GM21786 (cell line): ENCODE measurements at regions not wholly inside any gene's neighbourhood (a gene's known extent, or its start where the extent isn't known, plus 50 kb on each side); places are given as distances from the start of the nearest gene placed in this dataset.
"Not testable (repeated sequence)": the region's sequence is repeated elsewhere in the genome, so short reads cannot be mapped to it uniquely, and the experiment has no call there.

ENCODE experiments used
- ATAC-seq: cut with Tn5 transposase; IDR thresholded peaks from one replicate; pipeline ENCODE4 v1.9.1; 2021; ENCODE audit not compliant: unreplicated experiment

GRCh38 chr5:165309446-165309845, 1804.0 kb downstream of the MAT2B start:
- no peak for ATAC-seq

GRCh38 chr5:165310031-165310430, 1804.6 kb downstream of the MAT2B start:
- no peak for ATAC-seq

- ATAC-seq, result no peak
Observed at GRCh38 chr5:165321912-165322311, 1816.5 kb downstream of the MAT2B start.

GRCh38 chr5:165325221-165325620, 1819.8 kb downstream of the MAT2B start:
- ATAC-seq, result no peak

GRCh38 chr5:165327631-165328030, 1822.2 kb downstream of the MAT2B start:
- ATAC-seq, result no peak

GRCh38 chr5:165328846-165329245, 1823.4 kb downstream of the MAT2B start:
- no peak for ATAC-seq

- ATAC-seq, result no peak
Observed at GRCh38 chr5:165333623-165334022, 1828.2 kb downstream of the MAT2B start.

- no peak for ATAC-seq
Observed at GRCh38 chr5:165334201-165334600, 1828.8 kb downstream of the MAT2B start.

- no peak for ATAC-seq
Observed at GRCh38 chr5:165349735-165350134, 1844.3 kb downstream of the MAT2B start.

- ATAC-seq, result no peak
Observed at GRCh38 chr5:165351342-165351741, 1845.9 kb downstream of the MAT2B start.

GRCh38 chr5:165360366-165360765, 1854.9 kb downstream of the MAT2B start:
- no peak for ATAC-seq

GRCh38 chr5:165360784-165361542, 1855.5 kb downstream of the MAT2B start:
- ATAC-seq, result no peak

- ATAC-seq, result no peak
Observed at GRCh38 chr5:165370233-165370632, 1864.8 kb downstream of the MAT2B start.

- no peak for ATAC-seq
Observed at GRCh38 chr5:165370794-165371193, 1865.4 kb downstream of the MAT2B start.

- no peak for ATAC-seq
Observed at GRCh38 chr5:165375201-165375600, 1869.8 kb downstream of the MAT2B start.

- no peak for ATAC-seq
Observed at GRCh38 chr5:165393839-165394238, 1888.4 kb downstream of the MAT2B start.

GRCh38 chr5:165397516-165397915, 1892.1 kb downstream of the MAT2B start:
- no peak for ATAC-seq

GRCh38 chr5:165400086-165400485, 1894.7 kb downstream of the MAT2B start:
- no peak for ATAC-seq

GRCh38 chr5:165404917-165405316, 1899.5 kb downstream of the MAT2B start:
- no peak for ATAC-seq

- no peak for ATAC-seq
Observed at GRCh38 chr5:165405340-165405739, 1899.9 kb downstream of the MAT2B start.

GRCh38 chr5:165407352-165407751, 1901.9 kb downstream of the MAT2B start:
- no peak for ATAC-seq

GRCh38 chr5:165410476-165410875, 1905.1 kb downstream of the MAT2B start:
- ATAC-seq, result no peak

GRCh38 chr5:165411532-165411931, 1906.1 kb downstream of the MAT2B start:
- not testable (repeated sequence) for ATAC-seq
